KG1 (cell line): ENCODE measurements at regions not wholly inside any gene's neighbourhood (a gene's known extent, or its start where the extent isn't known, plus 50 kb on each side); places are given as distances from the start of the nearest gene placed in this dataset.
"Not testable (repeated sequence)": the region's sequence is repeated elsewhere in the genome, so short reads cannot be mapped to it uniquely, and the experiment has no call there.

Experiments
- DNase-seq: peaks from one replicate; lab custom pipeline; 2025; lab: John Stamatoyannopoulos, UW

DNA sequence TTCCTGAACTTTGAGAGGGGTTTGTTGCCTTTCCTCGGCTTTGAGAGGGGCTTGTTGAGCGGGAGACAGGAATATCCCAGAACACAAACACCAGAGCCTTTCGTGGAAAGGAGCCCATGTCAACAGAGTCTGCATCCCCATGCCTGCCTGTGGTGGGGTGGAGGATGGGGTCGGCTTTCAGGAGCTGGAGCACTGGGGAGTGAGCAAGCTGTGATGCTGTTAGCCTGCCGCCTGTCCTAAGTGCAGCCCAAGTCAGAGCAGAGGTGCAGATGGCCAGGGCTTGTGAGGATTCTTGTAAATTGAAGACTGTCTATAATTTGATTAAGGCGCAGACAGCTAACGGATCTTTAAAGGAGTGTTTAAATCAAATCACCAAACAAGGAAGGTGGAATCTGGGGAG lies 103.3 kb upstream of the ANK2 start:
- DNase-seq, result no peak

DNA sequence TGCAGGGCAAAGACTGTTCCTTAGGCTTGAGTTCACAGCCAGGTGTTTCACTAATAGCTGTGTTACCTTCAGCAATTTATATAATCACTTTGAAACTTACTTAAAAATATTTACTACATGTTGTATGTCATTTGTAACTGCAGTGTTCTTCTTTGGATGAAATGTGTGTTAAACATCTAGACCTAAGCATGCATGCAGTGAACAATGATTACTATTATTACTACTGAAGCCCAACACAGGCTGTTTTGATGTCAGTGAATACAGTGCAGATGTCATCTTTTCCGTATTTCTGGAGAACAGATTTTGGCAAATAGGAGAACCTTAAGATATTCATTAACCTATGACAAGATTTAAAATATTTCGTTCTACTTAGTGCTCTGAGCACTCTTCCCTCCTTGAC lies 101.8 kb upstream of the ANK2 start:
- DNase-seq, result no peak

DNA sequence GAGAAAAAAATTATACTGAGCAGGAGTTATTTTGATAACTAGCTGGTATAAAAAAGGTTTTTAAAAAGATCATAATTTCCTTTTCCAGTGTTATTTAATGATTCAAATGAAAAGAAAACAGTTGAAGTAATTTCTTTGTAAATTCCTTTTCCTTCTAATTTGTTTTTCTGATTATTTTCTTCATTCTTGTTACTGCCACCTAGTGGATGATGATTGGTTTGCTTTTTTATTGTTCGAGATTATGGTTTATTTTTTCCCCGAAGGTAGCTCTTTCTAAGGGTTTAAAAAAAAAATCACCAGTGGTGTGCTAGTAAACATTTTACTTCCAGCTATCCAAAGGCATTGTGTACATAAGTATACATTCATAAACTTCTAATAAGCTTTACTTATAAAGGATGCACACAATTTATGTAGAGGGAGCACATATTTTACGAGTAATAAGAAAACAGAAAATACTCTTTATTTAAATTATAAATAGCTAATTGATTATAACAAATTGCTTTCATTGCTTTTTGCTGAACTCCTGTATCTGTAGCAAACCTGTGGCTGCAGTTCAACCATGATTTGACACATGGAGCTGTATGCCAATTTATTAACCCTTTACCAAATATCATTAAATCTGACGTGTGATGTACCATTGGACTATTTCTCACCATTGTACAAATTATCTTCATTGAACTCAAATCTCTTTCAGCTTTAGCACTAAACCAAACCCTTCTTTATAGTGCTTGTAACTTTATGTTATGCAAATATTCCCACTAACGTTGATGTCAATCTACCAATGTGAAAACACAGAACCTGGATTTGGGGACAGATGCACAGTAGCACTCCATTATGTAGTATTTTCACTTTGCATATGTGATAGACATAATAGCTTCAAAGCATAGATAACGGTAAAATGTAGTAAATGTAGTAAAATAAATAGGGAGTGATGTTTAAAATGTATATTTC lies 97.8 kb upstream of the ANK2 start:
- no peak for DNase-seq

DNA sequence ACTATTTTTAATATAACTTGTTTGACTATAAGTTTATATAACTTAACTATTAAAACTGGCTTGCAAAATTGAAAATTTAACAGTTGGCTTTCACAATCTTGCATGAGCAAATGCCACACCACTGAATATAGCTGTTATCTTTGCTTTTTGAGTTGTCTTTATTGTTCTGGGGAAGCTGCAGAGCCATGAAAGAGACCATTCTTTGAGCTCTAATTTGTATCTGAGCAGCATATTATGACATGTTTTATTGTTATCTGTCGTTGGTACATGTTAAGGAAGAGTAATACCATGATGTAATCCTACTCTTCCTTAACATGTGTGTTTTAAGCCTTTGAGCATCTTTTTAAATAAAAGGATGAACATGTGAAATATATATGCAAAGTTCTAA lies 97.1 kb upstream of the ANK2 start:
- no peak for DNase-seq

DNA sequence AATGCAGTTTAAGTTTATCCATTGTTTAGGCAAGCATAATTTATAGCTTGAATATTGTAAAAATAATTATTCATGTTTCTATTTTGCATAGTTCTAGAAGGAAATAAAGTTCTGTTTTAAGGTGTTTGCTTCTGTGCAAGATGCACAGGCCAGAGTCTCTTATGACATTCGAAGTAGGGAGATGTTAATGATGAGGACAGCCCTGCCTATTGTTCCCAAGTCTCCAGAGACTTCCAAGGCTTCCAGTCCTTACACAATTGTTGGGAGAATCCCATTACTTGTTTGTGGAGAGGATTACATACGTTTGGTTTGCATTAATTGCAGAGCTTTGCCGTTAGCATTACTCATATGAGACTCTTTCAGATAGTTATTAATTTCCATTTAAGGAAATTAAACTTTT lies 96.2 kb upstream of the ANK2 start:
- no peak for DNase-seq

DNA sequence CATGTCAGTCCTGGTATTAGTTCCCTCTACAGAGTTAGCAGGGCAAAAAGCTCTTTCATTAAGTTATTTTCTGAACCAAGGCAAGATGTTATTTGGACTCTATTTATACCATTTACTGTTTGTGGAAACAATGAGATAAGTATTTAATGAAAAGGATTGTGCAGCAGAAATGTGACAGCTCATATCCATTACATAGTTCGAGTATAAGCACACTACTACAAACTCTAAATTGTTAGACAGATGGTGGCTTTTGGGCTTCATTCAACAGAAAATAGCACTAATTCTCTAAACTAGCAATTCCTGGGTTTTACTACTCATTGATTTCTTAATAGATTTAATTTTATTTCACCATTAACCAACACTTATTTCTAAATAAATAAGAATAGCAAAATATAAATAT lies 95.2 kb upstream of the ANK2 start:
- no peak for DNase-seq

DNA sequence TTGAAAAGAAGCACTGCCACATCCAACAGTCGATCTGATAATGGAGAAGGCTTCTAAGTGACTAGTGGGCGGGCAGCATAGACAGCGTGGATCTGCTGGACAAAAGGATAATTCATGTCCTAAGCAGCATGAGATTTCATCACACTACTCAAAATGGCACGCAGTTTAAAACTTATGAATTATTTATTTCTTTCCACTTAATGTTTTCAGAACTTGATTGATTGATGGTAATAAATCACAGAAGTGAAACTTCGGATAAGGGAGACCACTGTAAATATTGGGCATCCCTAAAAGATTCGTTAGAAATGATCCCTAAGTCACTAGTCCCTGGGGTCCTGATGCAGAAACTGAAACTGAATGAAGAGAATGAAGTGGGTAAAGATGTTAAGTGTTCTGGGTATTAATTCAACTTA lies 93.0 kb upstream of the ANK2 start:
- no peak for DNase-seq

DNA sequence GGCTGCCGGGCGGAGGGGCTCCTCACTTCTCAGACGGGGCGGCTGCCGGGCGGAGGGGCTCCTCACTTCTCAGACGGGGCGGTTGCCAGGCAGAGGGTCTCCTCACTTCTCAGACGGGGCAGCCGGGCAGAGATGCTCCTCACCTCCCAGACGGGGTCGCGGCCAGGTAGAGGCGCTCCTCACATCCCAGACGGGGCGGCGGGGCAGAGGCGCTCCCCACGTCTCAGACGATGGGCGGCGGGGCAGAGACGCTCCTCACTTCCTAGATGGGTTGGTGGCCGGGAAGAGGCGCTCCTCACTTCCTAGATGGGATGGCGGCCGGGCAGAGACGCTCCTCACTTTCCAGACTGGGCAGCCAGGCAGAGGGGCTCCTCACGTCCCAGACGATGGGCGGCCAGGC lies 91.7 kb upstream of the ANK2 start:
- DNase-seq, result not testable (repeated sequence)

DNA sequence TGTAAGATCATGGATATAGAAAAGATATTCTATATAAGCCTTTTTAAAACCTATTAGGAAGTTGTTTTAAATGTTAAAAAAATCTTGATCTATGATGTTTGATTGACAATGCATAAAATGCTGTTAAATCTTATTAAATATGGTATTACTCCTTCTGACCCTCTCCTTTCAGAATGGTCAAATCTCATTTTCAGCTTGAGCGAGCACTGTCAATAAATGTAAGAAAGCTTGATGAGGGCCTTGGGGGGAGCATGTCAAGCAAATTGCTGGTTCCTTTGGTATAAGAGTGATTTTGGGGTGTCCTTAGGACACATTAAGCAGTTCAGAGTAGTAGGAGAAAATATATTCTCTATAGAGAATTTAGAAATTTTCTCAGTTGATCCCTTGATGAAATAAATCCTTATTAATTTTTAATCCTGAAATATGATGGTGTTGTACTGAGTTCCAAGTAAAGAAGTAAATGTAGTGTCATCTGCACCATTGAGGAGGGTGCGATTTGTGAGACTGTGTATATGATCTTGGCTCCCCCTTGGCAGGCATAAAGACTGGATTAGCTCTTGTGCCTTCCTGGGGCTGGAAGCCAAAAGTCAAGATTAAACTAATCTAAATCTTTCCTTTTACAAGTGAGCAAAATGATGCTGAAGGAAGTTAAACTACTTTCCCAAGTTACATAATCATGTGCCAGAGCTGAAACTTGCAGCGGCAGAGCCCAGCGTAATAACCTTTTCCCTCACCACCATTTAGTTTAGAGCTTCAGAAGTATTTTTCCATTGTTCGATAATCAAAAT lies 82.6 kb upstream of the ANK2 start:
- DNase-seq, result no peak

DNA sequence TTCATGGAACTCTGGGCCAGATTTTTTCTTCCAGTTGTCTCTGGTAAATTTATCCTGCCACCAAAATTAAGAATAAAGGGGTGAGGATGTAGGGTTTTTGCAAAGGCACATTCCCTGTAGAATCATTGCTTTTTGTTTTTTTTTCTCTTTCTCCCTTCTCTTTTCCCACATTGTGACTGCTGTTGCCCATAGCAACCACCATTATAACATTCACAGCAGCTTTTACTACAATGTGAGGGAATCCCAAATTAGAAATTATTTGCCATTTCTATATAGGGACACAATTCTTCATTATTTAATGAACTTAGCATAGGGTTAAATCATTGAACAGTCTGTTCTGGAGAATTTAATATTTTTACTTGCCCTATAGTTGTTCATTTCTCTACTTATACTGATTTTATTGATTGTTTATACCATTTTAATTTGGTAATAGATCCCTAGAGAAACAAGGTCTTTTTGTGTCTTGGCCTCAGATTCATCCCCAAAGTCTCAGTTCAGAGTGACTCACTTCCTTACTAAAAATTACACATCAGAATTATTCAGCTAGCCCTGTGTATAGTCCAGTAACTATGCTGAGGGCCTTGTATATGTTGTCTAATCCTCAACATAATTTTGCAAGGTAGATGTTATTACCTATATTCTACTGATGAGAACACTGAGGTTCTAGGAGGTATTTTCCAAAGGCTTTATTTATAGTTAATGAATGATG lies 80.8 kb upstream of the ANK2 start:
- no peak for DNase-seq

DNA sequence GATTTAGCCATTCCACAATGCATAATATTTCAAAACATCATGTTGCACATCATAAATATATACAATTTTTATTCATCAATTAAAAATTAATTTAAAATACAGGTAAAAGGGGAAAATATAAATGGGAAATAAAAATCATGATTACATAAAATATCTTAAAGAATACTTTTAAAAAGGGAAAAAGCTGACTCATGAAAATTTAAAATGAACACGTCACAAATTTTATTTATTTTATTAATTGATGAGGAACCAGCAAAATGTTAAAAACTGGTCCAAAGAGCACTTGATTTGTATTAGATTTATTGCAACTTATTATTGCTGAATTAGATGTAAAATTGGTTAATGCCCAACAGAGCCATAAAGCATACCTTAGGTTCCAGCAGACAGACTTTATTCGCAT lies 78.5 kb upstream of the ANK2 start:
- DNase-seq, result no peak

DNA sequence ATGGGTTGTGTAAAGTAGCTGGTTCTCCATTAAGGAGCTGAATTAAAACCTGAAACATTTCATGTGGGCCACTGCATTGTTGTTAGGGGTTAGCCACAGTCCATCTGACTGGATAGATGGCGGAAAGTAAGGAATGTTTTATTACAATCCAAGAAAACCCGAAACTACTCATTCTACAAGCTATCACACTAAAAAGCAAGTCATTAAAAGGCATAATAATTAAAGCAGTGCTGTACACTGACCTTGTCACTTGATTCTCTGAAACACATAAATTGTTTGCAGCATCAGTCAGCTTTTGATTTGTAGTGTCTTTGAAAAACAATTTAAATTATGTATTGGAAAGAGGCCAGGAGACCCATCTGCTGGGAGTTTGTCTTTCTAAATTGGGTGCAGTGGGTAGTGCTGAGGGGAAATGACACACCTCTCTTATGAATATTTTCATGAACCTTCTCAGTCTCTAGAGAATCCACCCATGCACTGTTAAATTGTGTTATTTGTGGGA lies 75.7 kb upstream of the ANK2 start:
- DNase-seq, result no peak

DNA sequence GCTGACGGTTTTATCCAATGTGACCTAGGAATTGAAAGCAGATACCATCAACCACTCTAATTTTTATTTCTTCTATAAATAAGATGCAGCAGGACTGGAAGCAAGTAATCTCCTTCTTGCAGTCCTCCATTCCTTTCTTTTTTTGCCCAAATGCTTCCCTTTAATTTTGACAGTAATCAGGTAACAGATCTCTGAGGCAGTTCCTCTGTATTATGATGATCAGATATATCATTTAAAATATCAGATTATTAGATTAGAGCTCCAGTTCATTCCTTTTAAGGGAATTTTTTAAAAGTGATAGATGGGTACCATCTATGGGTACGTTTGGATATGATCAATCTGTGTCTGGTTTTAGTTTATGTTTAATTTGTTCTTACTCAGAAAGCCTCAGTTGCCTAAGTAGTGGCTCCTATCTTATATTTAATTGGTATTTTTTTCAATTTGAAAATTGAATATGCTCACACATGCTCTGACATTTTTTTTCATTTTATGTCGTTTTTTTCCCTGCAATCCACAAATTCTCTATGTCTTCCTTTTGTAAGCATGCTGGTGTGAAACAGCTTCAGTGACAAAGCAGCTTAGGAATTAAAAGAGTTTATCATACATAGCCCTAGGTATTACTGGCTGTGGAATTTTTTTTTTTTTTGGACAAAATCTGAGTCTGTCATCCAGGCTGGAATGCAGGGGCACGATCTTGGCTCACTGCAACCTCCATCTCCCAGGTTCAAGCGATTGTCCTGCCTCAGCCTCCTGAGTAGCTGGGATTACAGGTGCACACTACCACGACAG lies 73.7 kb upstream of the ANK2 start:
- no peak for DNase-seq

DNA sequence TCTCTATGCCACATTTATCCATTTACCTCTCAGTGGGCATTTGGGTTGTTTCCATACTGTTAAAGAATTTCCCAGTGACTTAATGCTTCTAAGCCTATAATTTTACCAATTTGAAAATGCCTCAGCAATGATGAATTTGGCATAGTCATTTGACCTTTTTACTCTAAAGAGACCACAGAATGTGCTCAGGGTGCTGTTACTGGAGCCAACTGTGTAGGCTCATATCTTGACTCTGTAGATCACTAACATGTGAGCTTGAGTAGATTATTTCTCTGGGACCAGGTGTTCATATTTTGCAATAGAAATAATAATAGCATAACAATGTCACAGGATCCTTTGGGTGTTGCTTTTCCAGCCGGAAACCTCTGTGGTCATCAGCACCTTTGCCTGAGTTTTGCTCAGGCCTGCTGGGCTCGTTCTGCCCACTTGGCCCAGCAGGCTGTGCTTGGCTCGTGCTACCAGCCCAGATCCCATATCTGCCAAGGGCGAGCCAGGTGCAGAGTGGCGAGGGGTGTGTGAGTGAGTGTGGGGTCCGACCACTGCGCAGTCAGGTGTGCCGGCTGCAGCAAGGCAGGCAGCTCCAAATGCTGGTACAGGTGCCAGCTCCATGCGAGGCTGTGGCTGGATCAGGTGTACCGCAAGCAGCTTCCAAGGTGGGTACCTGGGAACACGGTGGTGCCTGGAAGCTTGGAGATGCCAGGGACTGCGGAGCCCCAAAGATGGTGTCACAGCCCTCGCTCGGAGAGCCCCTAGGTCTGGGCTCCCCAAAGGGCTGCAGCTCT lies 70.6 kb upstream of the ANK2 start:
- DNase-seq, result no peak

DNA sequence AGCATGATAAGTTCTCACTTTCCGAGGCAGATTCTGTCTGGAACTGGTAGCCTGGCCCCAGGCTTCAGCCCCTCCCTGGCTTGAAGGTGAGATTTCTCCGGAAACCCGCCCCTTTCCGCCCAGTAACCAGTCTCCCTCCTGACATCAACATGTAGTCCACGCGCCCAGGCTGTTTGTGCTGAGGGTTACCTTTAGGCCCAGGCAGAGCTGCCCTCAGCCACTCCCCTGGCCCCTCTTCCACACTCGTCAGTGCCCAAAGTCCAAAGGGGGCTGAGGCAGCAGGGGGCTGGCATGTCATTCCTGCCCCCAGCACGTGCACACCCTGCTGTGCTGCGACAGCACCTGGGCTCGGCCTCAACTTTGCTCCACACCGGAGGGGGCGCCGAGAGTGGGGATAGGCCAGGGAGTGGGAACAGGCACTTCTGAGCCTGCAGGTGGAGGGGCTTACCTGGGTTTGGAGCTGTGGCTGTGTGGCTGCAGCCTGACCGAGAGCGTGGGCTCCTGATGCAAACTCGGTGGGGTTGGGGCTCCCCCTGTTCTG lies 69.5 kb upstream of the ANK2 start:
- DNase-seq, result no peak

DNA sequence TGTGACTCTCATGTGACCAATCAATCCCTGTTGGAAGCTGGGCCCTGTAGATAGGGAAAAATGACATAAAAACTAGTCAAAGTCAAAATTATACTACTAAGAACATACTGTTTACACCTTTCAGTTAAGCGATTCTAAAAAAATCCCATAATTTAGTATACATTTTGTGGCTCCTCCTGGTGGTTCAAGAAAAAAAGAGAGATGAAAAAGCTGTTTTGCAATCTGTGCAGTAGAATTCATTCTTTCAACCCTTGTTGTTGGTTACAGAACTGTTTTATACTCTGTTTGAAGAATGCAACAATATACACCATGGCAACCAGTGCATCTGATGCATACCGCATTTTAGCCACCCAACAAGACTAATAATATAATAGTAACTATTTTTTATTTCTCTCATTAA lies 66.8 kb upstream of the ANK2 start:
- DNase-seq, result no peak

DNA sequence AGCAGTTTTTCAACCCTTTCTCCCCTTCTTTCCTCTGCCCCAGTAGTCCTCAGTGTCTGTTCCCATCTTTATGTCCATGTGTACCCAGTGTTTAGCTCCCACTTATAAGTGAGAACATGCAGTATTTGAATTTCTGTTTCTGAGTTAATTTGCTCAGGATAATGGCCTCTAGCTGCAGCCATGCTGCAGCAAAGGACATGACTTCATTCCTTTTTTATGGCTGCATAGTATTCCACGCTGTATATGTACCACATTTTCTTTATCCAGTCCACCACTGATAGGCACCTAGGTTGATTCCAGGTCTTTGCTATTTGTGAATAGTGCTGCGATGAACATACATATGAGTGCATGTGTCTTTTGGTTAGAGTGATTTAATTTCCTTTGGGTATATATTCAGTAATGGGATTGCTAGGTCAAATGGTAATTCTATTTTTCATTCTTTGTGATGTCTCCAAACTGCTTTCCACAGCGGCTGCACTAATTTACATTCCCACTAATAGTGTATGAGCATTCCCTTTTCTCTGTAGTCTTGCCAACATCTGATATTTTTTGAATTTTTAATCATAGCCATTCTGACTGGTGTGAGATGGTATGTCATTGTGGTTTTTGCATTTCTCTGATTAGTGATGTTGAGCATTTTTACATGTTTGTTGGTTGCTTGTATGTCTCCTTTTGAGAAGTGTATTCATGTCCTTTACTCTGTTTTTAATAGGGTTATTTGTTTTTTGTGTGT lies 54.6 kb upstream of the ANK2 start:
- no peak for DNase-seq
